ENCODE measurements at regions not wholly inside any gene's neighbourhood (a gene's known extent, or its start where the extent isn't known, plus 50 kb on each side); places are given as distances from the start of the nearest gene placed in this dataset.

DNA sequence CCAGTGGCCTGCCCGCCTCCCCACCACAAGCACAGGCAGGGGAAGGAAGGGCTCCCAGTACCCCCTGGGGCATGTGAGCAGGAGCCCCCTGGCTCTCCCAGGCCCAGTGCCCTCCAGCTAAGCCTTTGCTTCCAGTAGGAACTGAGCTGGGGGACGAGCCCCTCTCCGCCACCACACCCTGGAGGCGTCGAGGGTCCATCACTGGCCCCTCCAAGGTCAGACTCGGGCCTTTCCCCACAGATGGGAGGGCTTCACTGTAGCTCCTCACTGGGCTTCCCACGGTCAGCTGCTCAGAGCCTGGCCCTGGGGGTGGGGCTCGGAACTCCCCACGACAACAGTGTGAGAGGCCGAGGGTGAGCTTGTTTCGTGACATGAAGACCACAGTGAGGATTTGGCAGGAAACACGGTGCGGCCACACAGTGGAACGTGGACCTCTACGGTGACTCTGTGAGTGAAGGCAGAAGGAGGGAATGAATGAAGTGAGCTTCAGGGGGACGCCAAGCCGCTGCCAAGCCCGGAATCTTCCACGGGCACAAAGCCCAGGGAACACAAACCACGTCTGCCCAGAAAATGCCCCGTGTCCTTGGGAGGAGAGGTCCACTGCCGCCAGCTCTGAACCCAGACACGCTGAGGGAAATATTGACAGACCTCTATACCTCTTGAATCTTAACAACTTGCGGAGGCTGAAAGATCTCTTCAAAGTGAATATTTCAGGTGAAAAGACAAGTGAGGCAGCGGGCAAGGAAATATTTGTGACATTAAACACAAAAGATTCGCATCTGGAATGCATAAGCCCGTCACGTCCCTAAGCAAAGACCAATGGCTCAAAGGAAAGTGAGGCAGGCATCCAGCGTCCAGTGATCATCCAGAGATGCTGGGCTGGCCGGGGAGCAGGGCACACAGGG, 144.8 kb upstream of the GPC1 start:
- Histone ChIP-seq H3K9ac (ENCODE audit: low read depth, low read length, poor library complexity) (peak overlapping the region; percentile 13), H4K91ac (ENCODE audit: low read depth, low read length, poor library complexity) (peak overlapping the region; percentile 8), H4K8ac (ENCODE audit: low read depth, low read length) (no peak overlapping the region), H2AFZ (ENCODE audit: low read length) (no peak overlapping the region), H3K4me3 (ENCODE audit: low read length in 2 of 2) (no peak overlapping the region), H2BK5ac (ENCODE audit: low read length) (peak overlapping the region; percentile 63), H2AK5ac (ENCODE audit: low read depth, low read length) (peak overlapping the region; percentile 42), H3K79me1 (ENCODE audit: low read depth, low read length) (no peaks in the 10 kb centered on the region), H3K4me1 (ENCODE audit: control insufficient read depth in 2 of 2, insufficient read depth in 1 of 2, low read depth in 1 of 2, low read length in 2 of 2) (peaks cover 2 to 4% of the 10 kb centered on the region in 2 donors), H2BK120ac (ENCODE audit: low read depth, low read length) (no peak overlapping the region), H3K4me2 (ENCODE audit: insufficient read depth, low read length, poor library complexity, severe bottlenecking) (no peak overlapping the region), H3K14ac (ENCODE audit: low read length) (no peak overlapping the region), H3K9me3 (replicated peaks in 1 of 2; ENCODE audit: control insufficient read depth in 2 of 2, insufficient read depth in 1 of 2, low read depth in 1 of 2, low read length in 2 of 2) (no peaks in the 10 kb centered on the region), H3K27me3 (ENCODE audit: control insufficient read depth in 3 of 3, insufficient read depth in 3 of 3, low read depth in 1 of 3, low read length in 3 of 3) (peaks cover 0 to 4% (median 0%) of the 10 kb centered on the region in 3 experiments), H3K4ac (ENCODE audit: low read length) (no peak overlapping the region), H2BK15ac (ENCODE audit: low read length) (peak overlapping the region; percentile 3), H3K18ac (ENCODE audit: low read length) (peak overlapping the region; percentile 18), H3K23ac (ENCODE audit: low read depth, low read length, poor library complexity) (peak overlapping the region; percentile 50), H2BK12ac (ENCODE audit: low read length) (no peak overlapping the region), H3K36me3 (replicated peaks in 1 of 2; ENCODE audit: control insufficient read depth in 2 of 2, insufficient read depth in 2 of 2, low read length in 2 of 2) (no peaks in the 10 kb centered on the region), H3K27ac (replicated peaks; ENCODE audit: low read length) (no peak overlapping the region)
- no peak for DNase-seq (ENCODE audit: low spot score)
- WGBS, 2 donors (ENCODE audit: extremely low coverage in 2 of 2, insufficient read length in 2 of 2, insufficient replicate concordance in 1 of 2), result no CpG with 5 or more reads among the region's 30 CpGs

DNA sequence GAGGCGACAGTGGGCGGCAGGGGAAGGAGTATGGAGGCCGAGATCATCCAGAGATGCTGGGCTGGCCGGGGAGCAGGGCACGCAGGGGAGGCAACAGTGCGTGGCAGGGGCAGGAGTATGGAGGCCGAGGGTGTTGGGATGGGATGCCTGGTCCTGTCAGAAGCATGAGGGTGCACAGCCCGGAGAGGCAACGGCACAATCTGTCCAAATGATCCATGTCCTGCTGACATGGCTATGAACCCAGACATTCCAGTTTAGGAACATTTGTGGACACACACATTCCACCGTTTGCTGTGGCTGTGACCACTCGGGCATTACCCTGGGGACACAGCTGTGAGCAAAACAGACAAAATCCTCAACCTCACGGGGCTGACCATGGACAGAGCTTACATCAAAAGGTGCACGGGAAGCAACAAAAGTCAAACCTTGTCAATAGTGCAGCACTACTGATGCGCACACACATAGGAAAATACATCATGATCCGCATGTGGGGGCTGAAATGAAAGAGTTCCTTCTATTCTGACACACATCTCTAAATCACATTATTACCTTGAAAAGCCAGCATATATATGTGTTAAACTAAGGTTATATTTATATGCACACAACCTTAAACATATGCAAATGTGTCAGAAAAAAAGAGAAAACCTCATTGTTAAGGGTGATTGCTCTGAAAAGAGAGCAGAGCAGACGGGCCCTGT, 144.0 kb upstream of the GPC1 start:
- H3K36me3 ChIP-seq (replicated peaks in 1 of 2; ENCODE audit: control insufficient read depth in 2 of 2, insufficient read depth in 2 of 2, low read length in 2 of 2), result no peaks in the 10 kb centered on the region
- H3K4me2 ChIP-seq (ENCODE audit: insufficient read depth, low read length, poor library complexity, severe bottlenecking), result no peak overlapping the region
- peak overlapping the region; percentile 18 for H3K18ac ChIP-seq (ENCODE audit: low read length)
- H2AFZ ChIP-seq (ENCODE audit: low read length), result no peak overlapping the region
- H2BK15ac ChIP-seq (ENCODE audit: low read length), result no peak overlapping the region
- no peak overlapping the region for H3K27ac ChIP-seq (replicated peaks; ENCODE audit: low read length)
- H3K14ac ChIP-seq (ENCODE audit: low read length), result no peak overlapping the region
- peaks cover 2 to 4% of the 10 kb centered on the region in 2 donors for H3K4me1 ChIP-seq (ENCODE audit: control insufficient read depth in 2 of 2, insufficient read depth in 1 of 2, low read depth in 1 of 2, low read length in 2 of 2)
- no peak overlapping the region for H2BK5ac ChIP-seq (ENCODE audit: low read length)
- H2AK5ac ChIP-seq (ENCODE audit: low read depth, low read length), result peak overlapping the region; percentile 37
- no peak overlapping the region for H3K4me3 ChIP-seq (ENCODE audit: low read length in 2 of 2)
- no peak overlapping the region for H2BK12ac ChIP-seq (ENCODE audit: low read length)
- H3K4ac ChIP-seq (ENCODE audit: low read length), result no peak overlapping the region
- H3K9ac ChIP-seq (ENCODE audit: low read depth, low read length, poor library complexity), result no peak overlapping the region
- no peaks in the 10 kb centered on the region for H3K9me3 ChIP-seq (replicated peaks in 1 of 2; ENCODE audit: control insufficient read depth in 2 of 2, insufficient read depth in 1 of 2, low read depth in 1 of 2, low read length in 2 of 2)
- WGBS, 2 donors (ENCODE audit: extremely low coverage in 2 of 2, insufficient read length in 2 of 2, insufficient replicate concordance in 1 of 2), result no CpG with 5 or more reads among the region's 16 CpGs
- H2BK120ac ChIP-seq (ENCODE audit: low read depth, low read length), result no peak overlapping the region
- H4K91ac ChIP-seq (ENCODE audit: low read depth, low read length, poor library complexity), result peak overlapping the region; percentile 8
- peak overlapping the region; percentile 50 for H3K23ac ChIP-seq (ENCODE audit: low read depth, low read length, poor library complexity)
- no peak for DNase-seq (ENCODE audit: low spot score)
- H3K27me3 ChIP-seq (ENCODE audit: control insufficient read depth in 3 of 3, insufficient read depth in 3 of 3, low read depth in 1 of 3, low read length in 3 of 3), result peaks cover 0 to 4% (median 0%) of the 10 kb centered on the region in 3 experiments
- no peak overlapping the region for H4K8ac ChIP-seq (ENCODE audit: low read depth, low read length)
- H3K79me1 ChIP-seq (ENCODE audit: low read depth, low read length), result no peaks in the 10 kb centered on the region

GRCh38 chr2:240292035-240292574, 143.4 kb upstream of the GPC1 start:
- H3K27ac ChIP-seq (replicated peaks; ENCODE audit: low read length), result no peak overlapping the region
- peak overlapping the region; percentile 58 for H2AK5ac ChIP-seq (ENCODE audit: low read depth, low read length)
- no peaks in the 10 kb centered on the region for H3K36me3 ChIP-seq (replicated peaks in 1 of 2; ENCODE audit: control insufficient read depth in 2 of 2, insufficient read depth in 2 of 2, low read length in 2 of 2)
- no peak overlapping the region for H3K4me3 ChIP-seq (ENCODE audit: low read length in 2 of 2)
- H4K8ac ChIP-seq (ENCODE audit: low read depth, low read length), result no peak overlapping the region
- H2BK5ac ChIP-seq (ENCODE audit: low read length), result no peak overlapping the region
- H3K4me2 ChIP-seq (ENCODE audit: insufficient read depth, low read length, poor library complexity, severe bottlenecking), result no peak overlapping the region
- no peaks in the 10 kb centered on the region for H3K79me1 ChIP-seq (ENCODE audit: low read depth, low read length)
- H2AFZ ChIP-seq (ENCODE audit: low read length), result no peak overlapping the region
- no peaks in the 10 kb centered on the region for H3K9me3 ChIP-seq (replicated peaks in 1 of 2; ENCODE audit: control insufficient read depth in 2 of 2, insufficient read depth in 1 of 2, low read depth in 1 of 2, low read length in 2 of 2)
- peaks cover 0 to 4% (median 0%) of the 10 kb centered on the region in 3 experiments for H3K27me3 ChIP-seq (ENCODE audit: control insufficient read depth in 3 of 3, insufficient read depth in 3 of 3, low read depth in 1 of 3, low read length in 3 of 3)
- peaks cover 4 to 6% of the 10 kb centered on the region in 2 donors for H3K4me1 ChIP-seq (ENCODE audit: control insufficient read depth in 2 of 2, insufficient read depth in 1 of 2, low read depth in 1 of 2, low read length in 2 of 2)
- WGBS, 2 donors (ENCODE audit: extremely low coverage in 2 of 2, insufficient read length in 2 of 2, insufficient replicate concordance in 1 of 2), result no CpG with 5 or more reads among the region's 8 CpGs
- no peak overlapping the region for H3K4ac ChIP-seq (ENCODE audit: low read length)
- no peak for DNase-seq (ENCODE audit: low spot score)
- no peak overlapping the region for H3K14ac ChIP-seq (ENCODE audit: low read length)
- no peak overlapping the region for H2BK12ac ChIP-seq (ENCODE audit: low read length)
- H3K18ac ChIP-seq (ENCODE audit: low read length), result peak overlapping the region; percentile 77
- no peak overlapping the region for H2BK15ac ChIP-seq (ENCODE audit: low read length)
- H3K9ac ChIP-seq (ENCODE audit: low read depth, low read length, poor library complexity), result no peak overlapping the region
- H3K23ac ChIP-seq (ENCODE audit: low read depth, low read length, poor library complexity), result no peak overlapping the region
- H4K91ac ChIP-seq (ENCODE audit: low read depth, low read length, poor library complexity), result no peak overlapping the region
- H2BK120ac ChIP-seq (ENCODE audit: low read depth, low read length), result no peak overlapping the region
